ENCODE measurements at regions not wholly inside any gene's neighbourhood (a gene's known extent, or its start where the extent isn't known, plus 50 kb on each side); places are given as distances from the start of the nearest gene placed in this dataset.

GRCh38 chr5:125375143-125375542 lies 628.7 kb upstream of the ZNF608 start:
- DNase-seq (ENCODE audit: extremely low read depth, low read depth): no peak
- TF ChIP-seq, protein P1, sequence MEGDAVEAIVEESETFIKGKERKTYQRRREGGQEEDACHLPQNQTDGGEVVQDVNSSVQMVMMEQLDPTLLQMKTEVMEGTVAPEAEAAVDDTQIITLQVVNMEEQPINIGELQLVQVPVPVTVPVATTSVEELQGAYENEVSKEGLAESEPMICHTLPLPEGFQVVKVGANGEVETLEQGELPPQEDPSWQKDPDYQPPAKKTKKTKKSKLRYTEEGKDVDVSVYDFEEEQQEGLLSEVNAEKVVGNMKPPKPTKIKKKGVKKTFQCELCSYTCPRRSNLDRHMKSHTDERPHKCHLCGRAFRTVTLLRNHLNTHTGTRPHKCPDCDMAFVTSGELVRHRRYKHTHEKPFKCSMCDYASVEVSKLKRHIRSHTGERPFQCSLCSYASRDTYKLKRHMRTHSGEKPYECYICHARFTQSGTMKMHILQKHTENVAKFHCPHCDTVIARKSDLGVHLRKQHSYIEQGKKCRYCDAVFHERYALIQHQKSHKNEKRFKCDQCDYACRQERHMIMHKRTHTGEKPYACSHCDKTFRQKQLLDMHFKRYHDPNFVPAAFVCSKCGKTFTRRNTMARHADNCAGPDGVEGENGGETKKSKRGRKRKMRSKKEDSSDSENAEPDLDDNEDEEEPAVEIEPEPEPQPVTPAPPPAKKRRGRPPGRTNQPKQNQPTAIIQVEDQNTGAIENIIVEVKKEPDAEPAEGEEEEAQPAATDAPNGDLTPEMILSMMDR (IDR thresholded peaks at IDR 0.05; ENCODE audit: low read depth, low read length): no peak

DNA sequence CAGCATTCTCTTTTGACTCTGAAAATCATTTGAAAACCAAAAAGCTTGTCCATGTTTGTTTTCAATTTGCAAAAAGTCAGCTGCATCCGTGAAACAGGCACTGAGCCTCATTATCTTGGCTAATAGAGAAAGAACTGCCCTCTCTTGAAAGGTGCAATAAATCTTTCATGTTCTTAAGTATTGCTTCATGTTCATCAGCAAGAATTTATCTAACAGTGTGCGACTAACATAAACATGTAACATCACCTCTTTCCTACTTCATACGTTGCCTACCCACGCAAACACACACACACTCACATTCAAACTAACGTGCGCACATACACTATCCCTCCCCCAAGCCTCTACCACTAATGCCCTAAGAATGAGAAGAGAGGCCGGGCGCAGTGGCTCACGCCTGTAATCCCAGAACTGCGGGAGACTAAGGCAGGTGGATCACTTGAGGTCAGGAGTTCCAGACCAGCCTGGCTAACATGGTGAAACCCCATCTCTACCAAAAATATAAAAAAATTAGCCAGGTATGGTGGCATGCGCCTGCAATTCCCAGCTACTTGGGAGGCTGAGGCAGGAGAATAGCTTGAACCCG lies 629.7 kb upstream of the ZNF608 start:
- TF ChIP-seq, protein P1 (IDR thresholded peaks at IDR 0.05; ENCODE audit: low read depth, low read length): no peak
- DNase-seq (ENCODE audit: extremely low read depth, low read depth): no peak

DNA sequence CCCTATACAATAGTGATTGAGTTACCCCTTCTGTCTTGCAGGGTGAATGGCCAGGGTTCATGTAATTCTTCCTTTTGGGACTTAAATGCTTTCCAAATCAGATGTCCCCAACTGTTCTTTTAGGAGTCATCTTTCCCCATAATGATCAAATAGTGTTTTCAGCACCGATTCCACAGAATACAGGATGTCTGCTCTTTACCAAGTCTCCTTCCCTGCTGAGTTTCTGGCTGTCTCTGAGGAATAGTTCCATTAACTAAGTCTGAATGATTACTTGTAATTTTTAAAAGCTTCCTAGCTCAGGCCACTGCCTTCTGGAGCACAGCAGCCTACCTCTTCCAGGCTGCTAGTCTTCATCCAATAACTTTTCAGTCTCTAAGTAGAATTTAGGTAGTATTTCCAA lies 630.7 kb upstream of the ZNF608 start:
- TF ChIP-seq, protein P1 (IDR thresholded peaks at IDR 0.05; ENCODE audit: low read depth, low read length): no peak
- DNase-seq (ENCODE audit: extremely low read depth, low read depth): no peak

- TF ChIP-seq, protein P1 (IDR thresholded peaks at IDR 0.05; ENCODE audit: low read depth, low read length): no peak
Measured at GRCh38 chr5:125381290-125381689, 634.9 kb upstream of the ZNF608 start.

DNA sequence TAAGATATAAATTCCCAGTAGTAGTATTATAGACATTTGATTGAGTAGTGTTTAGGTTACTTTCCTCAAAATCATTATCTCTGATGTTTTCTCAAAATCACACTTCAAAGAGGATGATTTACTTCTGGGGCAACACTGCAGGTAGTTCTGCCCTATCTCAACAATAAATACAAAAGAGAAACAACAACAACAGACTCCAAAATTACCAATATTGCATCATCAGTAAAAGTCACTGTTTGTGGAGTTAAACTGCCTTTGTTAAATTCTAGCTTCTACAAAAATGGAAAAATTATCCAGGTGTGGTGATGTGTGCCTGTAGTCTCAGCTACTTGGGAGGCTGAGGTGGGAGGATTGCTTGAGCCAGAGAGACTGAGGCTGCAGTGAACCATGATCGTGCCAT lies 637.6 kb upstream of the ZNF608 start:
- DNase-seq (ENCODE audit: extremely low read depth, low read depth): no peak
- TF ChIP-seq, protein P1 (IDR thresholded peaks at IDR 0.05; ENCODE audit: low read depth, low read length): no peak

More at GRCh38 chr5:125381290-125381689, 634.9 kb upstream of the ZNF608 start:
- DNase-seq (ENCODE audit: extremely low read depth, low read depth): no peak

GRCh38 chr5:125390326-125390725 lies 643.9 kb upstream of the ZNF608 start:
- TF ChIP-seq, protein P1 (IDR thresholded peaks at IDR 0.05; ENCODE audit: low read depth, low read length): no peak
- DNase-seq (ENCODE audit: extremely low read depth, low read depth): no peak

DNA sequence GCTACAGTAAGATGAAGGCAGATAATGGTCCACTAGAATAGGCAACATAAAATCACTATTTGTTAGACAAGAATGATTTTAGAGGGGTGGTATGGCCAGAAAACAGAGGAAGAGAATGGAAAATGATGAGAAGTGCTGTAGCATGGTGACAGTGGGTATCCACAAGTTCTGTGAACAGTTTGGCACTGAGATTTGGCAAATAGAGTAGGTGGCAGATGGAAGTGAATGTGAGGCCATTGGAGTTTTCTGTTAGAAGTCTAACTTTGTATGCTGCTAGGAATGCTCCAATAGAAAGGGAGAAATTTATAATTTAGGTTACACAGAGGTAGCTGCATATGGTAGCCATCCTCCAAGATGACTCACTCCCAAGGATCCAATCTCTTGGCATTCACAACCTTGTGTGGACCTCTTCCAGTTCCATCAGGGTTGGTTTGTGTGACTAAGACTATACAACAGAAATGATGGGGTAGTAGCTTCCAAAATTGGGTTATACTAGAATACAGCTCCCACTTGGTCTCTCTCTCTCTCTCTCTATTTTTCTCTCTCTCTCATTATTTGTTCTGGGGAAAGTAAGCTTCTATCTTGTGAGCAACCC lies 646.9 kb upstream of the ZNF608 start:
- DNase-seq (ENCODE audit: extremely low read depth, low read depth): no peak
- TF ChIP-seq, protein P1 (IDR thresholded peaks at IDR 0.05; ENCODE audit: low read depth, low read length): no peak

Data from AG09319 (cell line).